GM12872 (cell line): ENCODE measurements at regions not wholly inside any gene's neighbourhood (a gene's known extent, or its start where the extent isn't known, plus 50 kb on each side); places are given as distances from the start of the nearest gene placed in this dataset.

Source experiments
- CTCF ChIP-seq: IDR thresholded peaks from 3 replicates; pipeline ENCODE4 v1.5.1; 2011; ENCODE audit warnings: low read depth, mild to moderate bottlenecking, low read length, moderate library complexity; ENCODE audit not compliant: insufficient read depth

DNA sequence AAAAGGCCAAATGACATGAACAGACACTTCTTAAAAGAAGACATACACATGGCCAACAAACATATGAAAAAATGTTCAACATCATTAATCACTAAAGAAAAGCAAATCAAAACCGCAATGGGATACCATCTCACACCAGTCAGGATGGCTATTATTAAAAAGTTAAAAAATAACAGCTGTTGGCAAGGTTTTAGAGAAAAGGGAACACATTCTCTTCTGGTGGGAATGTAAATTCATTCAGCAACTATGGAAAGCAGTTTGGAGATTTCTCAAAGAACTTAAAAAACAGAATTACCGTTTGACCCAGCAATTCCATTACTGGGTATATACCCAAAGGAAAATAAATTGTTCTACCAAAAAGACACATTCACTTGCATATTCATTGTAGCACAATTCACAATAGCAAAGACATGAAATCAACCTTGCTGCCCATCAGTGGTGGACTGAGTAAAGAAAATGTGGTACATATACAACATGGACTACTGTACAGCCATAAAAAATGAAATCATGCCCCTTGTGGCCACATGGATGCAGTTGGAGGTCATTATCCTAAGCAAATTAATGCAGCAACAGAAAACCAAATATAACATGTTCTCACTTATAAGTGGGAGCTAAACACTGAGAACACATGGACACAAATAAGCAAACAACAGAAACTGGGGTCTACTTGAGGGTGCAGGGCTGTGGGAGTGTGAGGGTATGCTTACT is 190.7 kb upstream of the MCTP2 start:
- TF ChIP-seq CTCF, result no peak

GRCh38 chr15:94036156-94036555 is 195.2 kb upstream of the MCTP2 start:
- TF ChIP-seq CTCF, result no peak

DNA sequence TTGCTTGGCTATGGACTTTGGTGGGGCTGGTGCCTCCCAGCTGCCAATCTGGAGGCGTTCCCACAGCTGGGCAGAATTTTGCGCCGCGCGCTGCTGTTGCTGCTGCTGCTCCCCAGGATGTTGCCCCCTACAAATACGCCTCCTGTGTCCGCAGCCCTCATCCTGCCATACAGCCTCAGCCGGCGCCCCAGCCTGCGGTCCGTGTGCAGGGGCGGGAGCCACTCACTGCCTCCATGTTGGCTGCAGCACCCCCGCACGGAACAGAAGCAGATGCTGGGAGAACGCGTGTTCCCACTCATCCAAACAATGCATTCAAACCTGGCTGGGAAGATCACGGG is 197.7 kb upstream of the MCTP2 start:
- TF ChIP-seq CTCF, result no peak

- TF ChIP-seq CTCF, result no peak
Measured at GRCh38 chr15:94033014-94033682, 198.2 kb upstream of the MCTP2 start.

- no peak for TF ChIP-seq CTCF
Measured at GRCh38 chr15:94032571-94032970, 198.8 kb upstream of the MCTP2 start.

GRCh38 chr15:94031072-94031471 is 200.3 kb upstream of the MCTP2 start:
- no peak for TF ChIP-seq CTCF

DNA sequence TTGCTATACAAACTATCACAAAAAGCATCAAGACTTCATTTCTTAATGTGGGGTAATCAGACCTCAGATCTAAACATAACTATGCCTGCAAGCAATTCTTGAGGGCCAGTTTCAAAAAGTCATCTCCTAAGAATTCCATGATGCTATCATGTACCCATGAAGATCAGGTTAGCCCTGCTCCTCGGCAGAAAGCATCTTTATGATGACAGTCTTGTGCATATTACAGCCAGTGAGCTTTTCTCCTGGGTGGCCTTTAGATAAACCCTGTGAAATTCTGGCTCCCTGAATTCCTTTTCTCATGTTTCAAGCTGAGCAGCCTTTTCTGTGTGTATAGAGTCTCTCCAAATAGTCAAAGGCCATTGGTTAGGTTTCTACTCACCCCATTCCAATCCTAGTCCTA is 201.9 kb upstream of the MCTP2 start:
- TF ChIP-seq CTCF, result no peak
